Cardiac muscle cell (in vitro differentiated cells and primary cell): ENCODE measurements at regions not wholly inside any gene's neighbourhood (a gene's known extent, or its start where the extent isn't known, plus 50 kb on each side); places are given as distances from the start of the nearest gene placed in this dataset.

Source experiments
- DNase-seq, 2 donors: peaks; one replicate each; pipeline versions ENCODE4 v3.0.0 to v3.0.0-alpha.2; 2010 to 2017; ENCODE audit warnings: low read depth in 1 of 2, low spot score in 1 of 2
- H3K27ac ChIP-seq: fragments of 200-600 bp; sonication (generic); 2 replicates; pipeline ENCODE4 v1.5.1; 2016
- H3K27me3 ChIP-seq: fragments of 200-600 bp; sonication (generic); 2 replicates; pipeline ENCODE4 v1.6.0; 2016; ENCODE audit warnings: control low read depth
- H3K36me3 ChIP-seq: fragments of 200-600 bp; sonication (generic); 2 replicates; pipeline ENCODE4 v1.5.1; 2016; ENCODE audit warnings: control low read depth
- H3K4me1 ChIP-seq: fragments of 200-600 bp; sonication (generic); 2 replicates; pipeline ENCODE4 v1.8.1; 2017; ENCODE audit warnings: low read depth, mild to moderate bottlenecking, mixed run types
- H3K4me3 ChIP-seq: fragments of 200-600 bp; sonication (generic); 2 replicates; pipeline ENCODE4 v1.5.1; 2016; ENCODE audit warnings: mild to moderate bottlenecking
- H3K9me3 ChIP-seq: fragments of 200-600 bp; sonication (generic); 2 replicates; pipeline ENCODE4 v1.5.1; 2017; ENCODE audit warnings: low read depth, mild to moderate bottlenecking, control low read depth
- TF ChIP-seq, protein P1 (sequence below): IDR thresholded peaks from 2 replicates; pipeline ENCODE4 v1.5.1; 2012; ENCODE audit warnings: low read depth, mild to moderate bottlenecking, low read length

DNA sequence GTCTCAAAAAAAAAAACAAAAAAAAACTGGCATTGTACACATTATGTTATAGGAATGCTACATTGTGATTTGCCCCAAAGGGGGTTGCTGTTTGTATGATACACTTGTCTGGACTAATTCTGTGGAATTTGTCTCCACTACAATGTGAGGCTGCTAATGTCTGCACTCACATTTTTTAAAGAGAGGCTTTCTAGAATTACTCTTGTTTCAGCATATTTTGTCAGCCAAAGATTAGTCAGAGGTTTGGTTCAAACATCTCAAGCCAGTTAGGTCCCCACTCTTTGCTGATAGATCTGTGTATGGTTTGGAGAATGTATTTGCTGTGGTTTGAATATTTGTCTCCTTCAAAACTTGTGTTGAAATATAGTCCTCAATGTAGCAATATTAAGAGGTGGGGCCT lies 59.3 kb upstream of the ZNF169 start:
- Histone ChIP-seq H3K9me3 (no peaks in the 10 kb centered on the region), H3K27ac (no peak overlapping the region), H3K4me1 (no peaks in the 10 kb centered on the region), H3K36me3 (no peaks in the 10 kb centered on the region), H3K4me3 (no peak overlapping the region), H3K27me3 (no peaks in the 10 kb centered on the region)
- no peak for DNase-seq
- TF ChIP-seq, protein P1, sequence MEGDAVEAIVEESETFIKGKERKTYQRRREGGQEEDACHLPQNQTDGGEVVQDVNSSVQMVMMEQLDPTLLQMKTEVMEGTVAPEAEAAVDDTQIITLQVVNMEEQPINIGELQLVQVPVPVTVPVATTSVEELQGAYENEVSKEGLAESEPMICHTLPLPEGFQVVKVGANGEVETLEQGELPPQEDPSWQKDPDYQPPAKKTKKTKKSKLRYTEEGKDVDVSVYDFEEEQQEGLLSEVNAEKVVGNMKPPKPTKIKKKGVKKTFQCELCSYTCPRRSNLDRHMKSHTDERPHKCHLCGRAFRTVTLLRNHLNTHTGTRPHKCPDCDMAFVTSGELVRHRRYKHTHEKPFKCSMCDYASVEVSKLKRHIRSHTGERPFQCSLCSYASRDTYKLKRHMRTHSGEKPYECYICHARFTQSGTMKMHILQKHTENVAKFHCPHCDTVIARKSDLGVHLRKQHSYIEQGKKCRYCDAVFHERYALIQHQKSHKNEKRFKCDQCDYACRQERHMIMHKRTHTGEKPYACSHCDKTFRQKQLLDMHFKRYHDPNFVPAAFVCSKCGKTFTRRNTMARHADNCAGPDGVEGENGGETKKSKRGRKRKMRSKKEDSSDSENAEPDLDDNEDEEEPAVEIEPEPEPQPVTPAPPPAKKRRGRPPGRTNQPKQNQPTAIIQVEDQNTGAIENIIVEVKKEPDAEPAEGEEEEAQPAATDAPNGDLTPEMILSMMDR: no peak

DNA sequence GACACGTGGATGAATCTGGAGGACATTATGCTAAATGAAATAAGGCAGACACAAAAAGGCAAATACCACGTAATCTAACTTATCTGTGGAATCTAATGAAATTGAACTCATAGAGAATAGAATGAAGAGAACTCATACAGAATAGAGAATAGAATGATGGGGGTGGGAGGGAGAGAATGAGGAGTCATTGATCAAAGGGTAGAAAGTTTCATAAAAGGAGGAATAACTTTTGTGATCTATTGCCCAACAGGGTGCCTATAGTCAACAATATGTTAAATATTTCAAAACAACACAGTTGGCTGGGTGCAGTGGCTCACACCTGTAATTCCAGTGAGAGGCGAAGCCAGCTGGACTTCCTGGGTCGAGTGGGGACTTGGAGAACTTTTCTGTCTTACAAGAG lies 54.9 kb upstream of the ZNF169 start:
- TF ChIP-seq, protein P1: no peak
- no peaks in the 10 kb centered on the region for H3K4me1 ChIP-seq
- no peak overlapping the region for H3K27ac ChIP-seq
- H3K4me3 ChIP-seq: no peak overlapping the region
- no peaks in the 10 kb centered on the region for H3K9me3 ChIP-seq
- H3K36me3 ChIP-seq: no peaks in the 10 kb centered on the region
- DNase-seq: no peak
- no peaks in the 10 kb centered on the region for H3K27me3 ChIP-seq

DNA sequence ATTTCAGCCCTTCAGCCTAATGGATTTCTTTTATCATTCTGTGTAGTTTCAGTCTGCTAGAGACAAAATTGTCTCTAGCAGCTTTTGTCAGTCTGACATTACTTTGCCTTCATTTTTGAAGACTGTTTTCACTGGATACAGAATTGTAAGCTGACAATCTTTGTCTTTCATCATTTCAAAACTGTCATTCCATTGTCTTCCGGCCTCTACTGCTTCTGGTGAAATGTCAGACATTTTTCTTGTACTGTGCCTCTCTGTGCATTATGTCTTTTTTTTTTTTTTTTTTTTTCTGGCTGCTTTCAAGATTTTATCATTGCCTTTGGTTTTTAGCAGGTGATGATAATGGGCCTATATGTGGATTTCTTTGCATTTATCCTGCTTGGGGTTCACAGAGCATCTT lies 51.3 kb upstream of the ZNF169 start:
- no peak overlapping the region for H3K27ac ChIP-seq
- no peaks in the 10 kb centered on the region for H3K27me3 ChIP-seq
- no peaks in the 10 kb centered on the region for H3K4me1 ChIP-seq
- TF ChIP-seq, protein P1: no peak
- no peaks in the 10 kb centered on the region for H3K9me3 ChIP-seq
- no peak for DNase-seq
- H3K4me3 ChIP-seq: no peak overlapping the region
- no peaks in the 10 kb centered on the region for H3K36me3 ChIP-seq
